RWPE2 (cell line): ENCODE measurements at regions not wholly inside any gene's neighbourhood (a gene's known extent, or its start where the extent isn't known, plus 50 kb on each side); places are given as distances from the start of the nearest gene placed in this dataset.

Source experiments
- ATAC-seq: fragments of 200-7000 bp; cut with Tn5 transposase; 3 replicates; pipeline ENCODE4 v1.9.1; 2021; ENCODE audit warnings: low read depth
- DNase-seq: peaks from one replicate; pipeline ENCODE4 v3.0.0-alpha.2; 2020; ENCODE audit warnings: low spot score
- H3K27ac ChIP-seq: fragments of 450-650 bp; 2 replicates; pipeline ENCODE4 v1.5.1; 2017; ENCODE audit warnings: mild to moderate bottlenecking; ENCODE audit not compliant: poor library complexity, severe bottlenecking
- H3K27me3 ChIP-seq: fragments of 250-450 bp; sonication (Bioruptor Pico); 2 replicates; pipeline ENCODE4 v1.5.1; 2021; ENCODE audit warnings: mild to moderate bottlenecking, moderate library complexity; ENCODE audit not compliant: insufficient read depth, poor library complexity, severe bottlenecking
- H3K36me3 ChIP-seq: fragments of 250-450 bp; sonication (Bioruptor Pico); 2 replicates; pipeline ENCODE4 v1.5.1; 2020; ENCODE audit warnings: low read depth, mild to moderate bottlenecking, moderate library complexity
- H3K4me1 ChIP-seq: fragments of 250-450 bp; sonication (Bioruptor Pico); 2 replicates; pipeline ENCODE4 v1.5.1; 2021; ENCODE audit warnings: mild to moderate bottlenecking, moderate library complexity; ENCODE audit not compliant: insufficient read depth, poor library complexity, severe bottlenecking
- H3K4me3 ChIP-seq: fragments of 250-450 bp; sonication (Bioruptor Pico); 2 replicates; pipeline ENCODE4 v1.5.1; 2021; ENCODE audit warnings: mild to moderate bottlenecking, moderate library complexity; ENCODE audit not compliant: severe bottlenecking
- H3K9me3 ChIP-seq: fragments of 250-450 bp; sonication (Bioruptor Pico); 2 replicates; pipeline ENCODE4 v1.5.1; 2021; ENCODE audit warnings: mild to moderate bottlenecking, moderate library complexity; ENCODE audit not compliant: severe bottlenecking
- CTCF ChIP-seq: fragments of 450-650 bp; IDR thresholded peaks from one replicate; pipeline ENCODE4 v1.5.1; 2017; ENCODE audit warnings: mild to moderate bottlenecking, moderate library complexity; ENCODE audit not compliant: poor library complexity, severe bottlenecking

GRCh38 chr17:73794336-73794735, 150.1 kb upstream of the SDK2 start:
- peaks cover 40% of the 10 kb centered on the region for H3K4me1 ChIP-seq
- no peak for TF ChIP-seq CTCF

GRCh38 chr17:73795730-73796129, 151.5 kb upstream of the SDK2 start:
- DNase-seq, result no peak
- H3K4me1 ChIP-seq, result peaks cover 54% of the 10 kb centered on the region
- H3K9me3 ChIP-seq, result no peaks in the 10 kb centered on the region
- peak overlapping the region; percentile 92 for H3K27ac ChIP-seq
- no peaks in the 10 kb centered on the region for H3K27me3 ChIP-seq
- peak; percentile 3; the same call in 1 of the 3 replicates for ATAC-seq
- no peak overlapping the region for H3K4me3 ChIP-seq
- H3K36me3 ChIP-seq, result no peaks in the 10 kb centered on the region
- TF ChIP-seq CTCF, result no peak

More at GRCh38 chr17:73794336-73794735, 150.1 kb upstream of the SDK2 start:
- ATAC-seq (no peak), DNase-seq (no peak)
- Histone ChIP-seq H3K27me3 (no peaks in the 10 kb centered on the region), H3K27ac (no peak overlapping the region), H3K4me3 (no peak overlapping the region), H3K36me3 (no peaks in the 10 kb centered on the region), H3K9me3 (no peaks in the 10 kb centered on the region)

- Histone ChIP-seq H3K4me3 (no peak overlapping the region), H3K4me1 (peaks cover 58% of the 10 kb centered on the region), H3K27ac (peak overlapping the region; percentile 92), H3K9me3 (no peaks in the 10 kb centered on the region), H3K36me3 (no peaks in the 10 kb centered on the region), H3K27me3 (no peaks in the 10 kb centered on the region)
- DNase-seq (no peak), ATAC-seq (no peak)
- TF ChIP-seq CTCF, result no peak
Measured at GRCh38 chr17:73797594-73798110, 153.4 kb upstream of the SDK2 start.

GRCh38 chr17:73798111-73798748, 154.0 kb upstream of the SDK2 start:
- no peak overlapping the region for H3K4me3 ChIP-seq

More at GRCh38 chr17:73798111-73798748, 154.0 kb upstream of the SDK2 start:
- H3K9me3 ChIP-seq, result no peaks in the 10 kb centered on the region
- H3K4me1 ChIP-seq, result peaks cover 58% of the 10 kb centered on the region
- H3K27ac ChIP-seq, result peak overlapping the region; percentile 92
- H3K27me3 ChIP-seq, result no peaks in the 10 kb centered on the region
- H3K36me3 ChIP-seq, result no peaks in the 10 kb centered on the region
- ATAC-seq (peak; percentile 77), DNase-seq (peak; percentile 87)
- TF ChIP-seq CTCF, result no peak
